SK-N-SH treated with all-trans-retinoic acid at 6 μM for 48 hours (cell line): ENCODE measurements at regions not wholly inside any gene's neighbourhood (a gene's known extent, or its start where the extent isn't known, plus 50 kb on each side); places are given as distances from the start of the nearest gene placed in this dataset.
"Not testable (repeated sequence)": the region's sequence is repeated elsewhere in the genome, so short reads cannot be mapped to it uniquely, and the experiment has no call there.

Source experiments
- ATAC-seq: fragments of 200-7000 bp; cut with Tn5 transposase; 3 replicates; pipeline ENCODE4 v1.9.1; 2020; ENCODE audit warnings: mild to moderate bottlenecking, moderate library complexity
- ARNTL ChIP-seq: fragments of 450-650 bp; formaldehyde crosslinking; IDR thresholded peaks from 2 replicates; pipeline ENCODE4 v1.5.0; 2020; ENCODE audit warnings: low read depth, mild to moderate bottlenecking, moderate library complexity, borderline replicate concordance
- BACH2 ChIP-seq: fragments of 250-450 bp; sonication (Bioruptor Pico); IDR thresholded peaks from 2 replicates; pipeline ENCODE4 v1.9.0; 2021; ENCODE audit warnings: mild to moderate bottlenecking, borderline replicate concordance
- CSDC2 ChIP-seq: fragments of 250-450 bp; sonication (Bioruptor Pico); IDR thresholded peaks from 2 replicates; pipeline ENCODE4 v1.5.0; 2020; ENCODE audit warnings: mild to moderate bottlenecking, moderate library complexity
- ESRRG ChIP-seq: fragments of 250-450 bp; sonication (Bioruptor Pico); IDR thresholded peaks from 2 replicates; pipeline ENCODE4 v1.6.1; 2021; ENCODE audit warnings: mild to moderate bottlenecking
- ISL1 ChIP-seq: fragments of 250-450 bp; sonication (Bioruptor Pico); IDR thresholded peaks from 2 replicates; pipeline ENCODE4 v2.1.2; 2022; ENCODE audit warnings: mild to moderate bottlenecking, moderate library complexity
- PPARA ChIP-seq: fragments of 250-450 bp; sonication (Bioruptor Pico); IDR thresholded peaks from 2 replicates; pipeline ENCODE4 v1.5.0; 2020; ENCODE audit warnings: mild to moderate bottlenecking, borderline replicate concordance
- RARB ChIP-seq: fragments of 250-450 bp; sonication (Bioruptor Pico); IDR thresholded peaks from 2 replicates; pipeline ENCODE4 v1.8.0; 2021; ENCODE audit warnings: mild to moderate bottlenecking, moderate library complexity
- TCF4 ChIP-seq: fragments of 250-450 bp; sonication (Bioruptor Pico); IDR thresholded peaks from 2 replicates; pipeline ENCODE4 v1.8.0; 2021; ENCODE audit warnings: mild to moderate bottlenecking, moderate library complexity, borderline replicate concordance
- ZFP30 ChIP-seq: fragments of 450-650 bp; formaldehyde crosslinking; IDR thresholded peaks from 2 replicates; pipeline ENCODE4 v1.5.0; 2022; ENCODE audit warnings: mild to moderate bottlenecking, moderate library complexity
- ZNF70 ChIP-seq: fragments of 450-650 bp; formaldehyde crosslinking; IDR thresholded peaks from 2 replicates; pipeline ENCODE4 v1.5.0; 2020; ENCODE audit warnings: mild to moderate bottlenecking, moderate library complexity
- TF ChIP-seq, protein P1 (sequence below): fragments of 250-450 bp; sonication (Bioruptor Pico); IDR thresholded peaks from 2 replicates; pipeline ENCODE4 v1.5.1; 2021; ENCODE audit warnings: mild to moderate bottlenecking, moderate library complexity
- TF ChIP-seq, protein P2 (sequence below): fragments of 250-450 bp; sonication (Bioruptor Pico); IDR thresholded peaks from 2 replicates; pipeline ENCODE4 v1.8.0; 2021; ENCODE audit warnings: low read depth, mild to moderate bottlenecking, moderate library complexity, borderline replicate concordance
- TF ChIP-seq, protein P3 (sequence below): fragments of 250-450 bp; sonication (Bioruptor Pico); IDR thresholded peaks from 2 replicates; pipeline ENCODE4 v1.5.1; 2020; ENCODE audit warnings: low read depth, mild to moderate bottlenecking, moderate library complexity
- TF ChIP-seq, protein P4 (sequence below): fragments of 250-450 bp; sonication (Bioruptor Pico); IDR thresholded peaks from 2 replicates; pipeline ENCODE4 v1.5.0; 2020; ENCODE audit warnings: mild to moderate bottlenecking, moderate library complexity

GRCh38 chr6:170144571-170145271 lies 146.2 kb downstream of the DLL1 start:
- no peak for TF ChIP-seq BACH2 (CRISPR knock-in tag)
- TF ChIP-seq, protein P1, sequence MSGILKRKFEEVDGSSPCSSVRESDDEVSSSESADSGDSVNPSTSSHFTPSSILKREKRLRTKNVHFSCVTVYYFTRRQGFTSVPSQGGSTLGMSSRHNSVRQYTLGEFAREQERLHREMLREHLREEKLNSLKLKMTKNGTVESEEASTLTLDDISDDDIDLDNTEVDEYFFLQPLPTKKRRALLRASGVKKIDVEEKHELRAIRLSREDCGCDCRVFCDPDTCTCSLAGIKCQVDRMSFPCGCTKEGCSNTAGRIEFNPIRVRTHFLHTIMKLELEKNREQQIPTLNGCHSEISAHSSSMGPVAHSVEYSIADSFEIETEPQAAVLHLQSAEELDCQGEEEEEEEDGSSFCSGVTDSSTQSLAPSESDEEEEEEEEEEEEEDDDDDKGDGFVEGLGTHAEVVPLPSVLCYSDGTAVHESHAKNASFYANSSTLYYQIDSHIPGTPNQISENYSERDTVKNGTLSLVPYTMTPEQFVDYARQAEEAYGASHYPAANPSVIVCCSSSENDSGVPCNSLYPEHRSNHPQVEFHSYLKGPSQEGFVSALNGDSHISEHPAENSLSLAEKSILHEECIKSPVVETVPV = no peak
- no peak for TF ChIP-seq PPARA (CRISPR knock-in tag)
- no peak for TF ChIP-seq ARNTL (CRISPR knock-in tag)
- TF ChIP-seq ZFP30 (CRISPR knock-in tag) = no peak
- no peak for TF ChIP-seq ESRRG (CRISPR knock-in tag)
- no peak for TF ChIP-seq RARB (CRISPR knock-in tag)

GRCh38 chr6:170143401-170144150 lies 147.3 kb downstream of the DLL1 start:
- TF ChIP-seq CSDC2 (CRISPR knock-in tag) = no peak
- TF ChIP-seq TCF4 = no peak
- TF ChIP-seq, protein P2, sequence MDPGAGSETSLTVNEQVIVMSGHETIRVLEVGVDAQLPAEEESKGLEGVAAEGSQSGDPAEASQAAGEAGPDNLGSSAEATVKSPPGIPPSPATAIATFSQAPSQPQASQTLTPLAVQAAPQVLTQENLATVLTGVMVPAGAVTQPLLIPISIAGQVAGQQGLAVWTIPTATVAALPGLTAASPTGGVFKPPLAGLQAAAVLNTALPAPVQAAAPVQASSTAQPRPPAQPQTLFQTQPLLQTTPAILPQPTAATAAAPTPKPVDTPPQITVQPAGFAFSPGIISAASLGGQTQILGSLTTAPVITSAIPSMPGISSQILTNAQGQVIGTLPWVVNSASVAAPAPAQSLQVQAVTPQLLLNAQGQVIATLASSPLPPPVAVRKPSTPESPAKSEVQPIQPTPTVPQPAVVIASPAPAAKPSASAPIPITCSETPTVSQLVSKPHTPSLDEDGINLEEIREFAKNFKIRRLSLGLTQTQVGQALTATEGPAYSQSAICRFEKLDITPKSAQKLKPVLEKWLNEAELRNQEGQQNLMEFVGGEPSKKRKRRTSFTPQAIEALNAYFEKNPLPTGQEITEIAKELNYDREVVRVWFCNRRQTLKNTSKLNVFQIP (CRISPR knock-in tag) = no peak
- TF ChIP-seq, all 23 proteins: peak for 0
- ATAC-seq = no peak

More at GRCh38 chr6:170144571-170145271, 146.2 kb downstream of the DLL1 start:
- ATAC-seq = no peak

- TF ChIP-seq ESRRG (CRISPR knock-in tag) (no peak), RARB (CRISPR knock-in tag) (no peak), ARNTL (CRISPR knock-in tag) (no peak)
- TF ChIP-seq, protein P3, sequence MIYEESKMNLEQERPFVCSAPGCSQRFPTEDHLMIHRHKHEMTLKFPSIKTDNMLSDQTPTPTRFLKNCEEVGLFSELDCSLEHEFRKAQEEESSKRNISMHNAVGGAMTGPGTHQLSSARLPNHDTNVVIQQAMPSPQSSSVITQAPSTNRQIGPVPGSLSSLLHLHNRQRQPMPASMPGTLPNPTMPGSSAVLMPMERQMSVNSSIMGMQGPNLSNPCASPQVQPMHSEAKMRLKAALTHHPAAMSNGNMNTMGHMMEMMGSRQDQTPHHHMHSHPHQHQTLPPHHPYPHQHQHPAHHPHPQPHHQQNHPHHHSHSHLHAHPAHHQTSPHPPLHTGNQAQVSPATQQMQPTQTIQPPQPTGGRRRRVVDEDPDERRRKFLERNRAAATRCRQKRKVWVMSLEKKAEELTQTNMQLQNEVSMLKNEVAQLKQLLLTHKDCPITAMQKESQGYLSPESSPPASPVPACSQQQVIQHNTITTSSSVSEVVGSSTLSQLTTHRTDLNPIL = no peak
- TF ChIP-seq, protein P4, sequence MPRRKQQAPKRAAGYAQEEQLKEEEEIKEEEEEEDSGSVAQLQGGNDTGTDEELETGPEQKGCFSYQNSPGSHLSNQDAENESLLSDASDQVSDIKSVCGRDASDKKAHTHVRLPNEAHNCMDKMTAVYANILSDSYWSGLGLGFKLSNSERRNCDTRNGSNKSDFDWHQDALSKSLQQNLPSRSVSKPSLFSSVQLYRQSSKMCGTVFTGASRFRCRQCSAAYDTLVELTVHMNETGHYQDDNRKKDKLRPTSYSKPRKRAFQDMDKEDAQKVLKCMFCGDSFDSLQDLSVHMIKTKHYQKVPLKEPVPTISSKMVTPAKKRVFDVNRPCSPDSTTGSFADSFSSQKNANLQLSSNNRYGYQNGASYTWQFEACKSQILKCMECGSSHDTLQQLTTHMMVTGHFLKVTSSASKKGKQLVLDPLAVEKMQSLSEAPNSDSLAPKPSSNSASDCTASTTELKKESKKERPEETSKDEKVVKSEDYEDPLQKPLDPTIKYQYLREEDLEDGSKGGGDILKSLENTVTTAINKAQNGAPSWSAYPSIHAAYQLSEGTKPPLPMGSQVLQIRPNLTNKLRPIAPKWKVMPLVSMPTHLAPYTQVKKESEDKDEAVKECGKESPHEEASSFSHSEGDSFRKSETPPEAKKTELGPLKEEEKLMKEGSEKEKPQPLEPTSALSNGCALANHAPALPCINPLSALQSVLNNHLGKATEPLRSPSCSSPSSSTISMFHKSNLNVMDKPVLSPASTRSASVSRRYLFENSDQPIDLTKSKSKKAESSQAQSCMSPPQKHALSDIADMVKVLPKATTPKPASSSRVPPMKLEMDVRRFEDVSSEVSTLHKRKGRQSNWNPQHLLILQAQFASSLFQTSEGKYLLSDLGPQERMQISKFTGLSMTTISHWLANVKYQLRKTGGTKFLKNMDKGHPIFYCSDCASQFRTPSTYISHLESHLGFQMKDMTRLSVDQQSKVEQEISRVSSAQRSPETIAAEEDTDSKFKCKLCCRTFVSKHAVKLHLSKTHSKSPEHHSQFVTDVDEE (CRISPR knock-in tag) = no peak
- no peak for ATAC-seq
These were observed 148.3 kb downstream of the DLL1 start for GRCh38 chr6:170142559-170142958.

DNA sequence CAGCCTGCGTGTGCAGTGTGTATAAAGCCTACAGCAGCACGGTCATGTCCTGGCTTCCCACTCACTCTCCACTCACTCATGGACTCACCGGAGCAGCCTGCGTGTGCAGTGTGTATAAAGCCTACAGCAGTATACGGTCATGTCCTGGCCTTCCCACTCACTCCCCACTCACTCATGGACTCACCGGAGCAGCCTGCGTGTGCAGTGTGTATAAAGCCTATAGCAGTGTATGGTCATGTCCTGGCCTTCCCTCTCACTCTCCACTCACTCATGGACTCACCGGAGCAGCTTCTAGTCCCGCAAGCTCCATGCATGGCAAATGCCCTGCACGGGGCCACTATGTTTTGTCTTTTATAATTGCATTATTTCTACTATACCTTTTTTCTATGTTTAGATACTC lies 149.8 kb downstream of the DLL1 start:
- not testable (repeated sequence) for ATAC-seq

DNA sequence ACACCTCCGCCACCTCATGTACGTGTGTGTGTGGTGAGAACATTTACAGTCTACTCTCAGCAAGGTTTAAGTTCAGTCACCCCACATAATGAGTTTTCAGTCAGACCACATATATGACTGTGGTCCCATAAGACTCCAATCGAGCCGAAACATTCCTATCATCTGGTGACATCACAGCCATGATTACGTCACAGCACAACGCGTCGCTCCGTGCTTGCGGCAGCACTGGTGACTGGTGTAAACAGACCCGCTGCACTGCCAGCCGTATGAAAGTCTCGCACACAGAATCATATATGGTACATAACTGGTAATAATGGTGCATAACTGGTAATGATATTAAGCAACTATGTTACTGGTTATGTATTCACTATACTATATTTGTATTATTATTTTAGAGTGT lies 150.7 kb downstream of the DLL1 start:
- ATAC-seq = no peak
- TF ChIP-seq ISL1 (CRISPR knock-in tag) = no peak
- no peak for TF ChIP-seq RARB (CRISPR knock-in tag)
- TF ChIP-seq, protein P3 = no peak
- TF ChIP-seq ARNTL (CRISPR knock-in tag) = no peak
- TF ChIP-seq, protein P4 (CRISPR knock-in tag) = no peak
- no peak for TF ChIP-seq BACH2 (CRISPR knock-in tag)
- TF ChIP-seq, protein P2 (CRISPR knock-in tag) = no peak
- TF ChIP-seq ZNF70 (CRISPR knock-in tag) = no peak
- no peak for TF ChIP-seq PPARA (CRISPR knock-in tag)
- TF ChIP-seq CSDC2 (CRISPR knock-in tag) = no peak
- TF ChIP-seq, protein P1 = no peak
- TF ChIP-seq ESRRG (CRISPR knock-in tag) = no peak
